Fibroblast of pulmonary artery (primary cell): ENCODE measurements at regions not wholly inside any gene's neighbourhood (a gene's known extent, or its start where the extent isn't known, plus 50 kb on each side); places are given as distances from the start of the nearest gene placed in this dataset.

ENCODE experiments used
- DNase-seq: peaks from one replicate; pipeline ENCODE4 v3.0.0-alpha.2; 2010; ENCODE audit warnings: low read depth
- H3K4me3 ChIP-seq: replicated peaks from 2 replicates; pipeline ENCODE4 v1.5.1; 2011; ENCODE audit warnings: low read depth, mild to moderate bottlenecking, control low read depth, low read length, moderate library complexity
- CTCF ChIP-seq: IDR thresholded peaks from 2 replicates; pipeline ENCODE4 v1.5.1; 2011; ENCODE audit warnings: mild to moderate bottlenecking, control low read depth, low read length, inconsistent platforms; ENCODE audit errors: missing control alignments

DNA sequence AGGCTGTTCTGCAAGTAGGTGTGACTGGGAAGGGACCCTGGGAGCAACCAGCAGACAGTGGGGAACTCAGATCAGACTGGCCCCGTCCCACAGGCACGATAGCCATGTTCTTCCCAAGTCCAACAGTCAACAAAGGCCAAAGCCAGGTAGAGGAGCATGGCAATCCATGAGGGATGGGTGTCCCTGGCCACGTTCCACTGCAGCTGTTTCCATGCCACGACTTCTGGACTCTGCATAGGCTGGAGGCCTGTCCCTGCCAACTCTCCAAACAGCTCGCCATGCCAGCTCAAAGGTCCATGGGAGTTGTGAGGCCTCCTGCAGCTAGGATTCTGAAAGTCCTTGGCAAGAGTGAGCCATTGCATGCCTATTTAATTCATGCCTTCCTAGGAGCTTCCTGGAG is 459.8 kb downstream of the CDH8 start:
- DNase-seq: no peak
- no peak overlapping the region for H3K4me3 ChIP-seq
- no peak for TF ChIP-seq CTCF

GRCh38 chr16:61575617-61576016 is 460.6 kb downstream of the CDH8 start:
- no peak overlapping the region for H3K4me3 ChIP-seq
- TF ChIP-seq CTCF: no peak
- DNase-seq: no peak

- no peak for TF ChIP-seq CTCF
- no peak for DNase-seq
- H3K4me3 ChIP-seq: no peak overlapping the region
Measured at GRCh38 chr16:61569028-61569427, 467.2 kb downstream of the CDH8 start.

DNA sequence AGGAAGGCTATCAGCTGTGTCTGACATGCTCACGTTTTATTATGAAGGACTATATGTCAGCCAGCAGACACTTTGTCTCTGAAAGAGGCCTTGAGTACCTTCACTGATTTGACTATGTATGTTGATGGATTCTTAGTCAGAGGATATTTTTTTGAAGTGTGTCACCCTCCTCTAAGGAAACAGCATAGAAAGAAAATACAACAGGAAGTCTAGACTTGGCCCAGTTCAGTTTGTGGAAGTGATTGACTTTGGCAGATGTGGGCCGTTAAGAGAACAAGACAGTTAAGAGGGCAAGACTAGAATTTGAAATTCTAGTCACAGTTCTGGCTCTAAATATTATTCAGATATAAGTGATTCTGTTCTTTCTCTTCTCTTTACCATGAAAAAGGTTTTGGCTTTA is 471.5 kb downstream of the CDH8 start:
- H3K4me3 ChIP-seq: no peak overlapping the region
- DNase-seq: no peak
- no peak for TF ChIP-seq CTCF

- no peak overlapping the region for H3K4me3 ChIP-seq
- DNase-seq: no peak
- no peak for TF ChIP-seq CTCF
Measured at GRCh38 chr16:61555718-61556441, 480.4 kb downstream of the CDH8 start.

DNA sequence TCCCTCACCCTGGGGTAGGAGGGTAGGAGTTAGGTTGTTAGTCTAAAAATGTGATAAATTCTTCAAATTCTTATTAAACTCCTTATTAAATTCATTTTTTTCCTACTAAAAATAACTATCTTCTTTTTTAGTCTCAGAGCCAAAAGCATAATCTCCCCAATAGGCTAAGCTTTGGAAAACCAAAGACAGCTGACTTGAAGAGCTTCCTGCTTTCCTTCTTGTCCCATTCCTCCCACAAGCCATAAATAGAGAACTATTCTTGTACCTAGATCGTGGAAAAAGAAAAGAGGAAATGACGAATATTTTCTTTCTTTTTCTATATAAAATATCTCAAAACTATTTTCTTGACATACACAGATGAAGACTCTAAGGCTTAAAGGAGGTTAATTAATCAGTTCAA is 486.9 kb downstream of the CDH8 start:
- no peak for TF ChIP-seq CTCF
- DNase-seq: no peak
- H3K4me3 ChIP-seq: no peak overlapping the region

- H3K4me3 ChIP-seq: no peak overlapping the region
- no peak for DNase-seq
- no peak for TF ChIP-seq CTCF
Measured at GRCh38 chr16:61547626-61548025, 488.6 kb downstream of the CDH8 start.
